GM19452 (cell line): ENCODE measurements at regions not wholly inside any gene's neighbourhood (a gene's known extent, or its start where the extent isn't known, plus 50 kb on each side); places are given as distances from the start of the nearest gene placed in this dataset.
"Not testable (repeated sequence)": the region's sequence is repeated elsewhere in the genome, so short reads cannot be mapped to it uniquely, and the experiment has no call there.

Experiments used
- ATAC-seq: cut with Tn5 transposase; IDR thresholded peaks from one replicate; pipeline ENCODE4 v1.9.1; 2021; ENCODE audit not compliant: unreplicated experiment

- ATAC-seq = no peak
Measured at GRCh38 chr7:42573881-42574672, 337.1 kb upstream of the GLI3 start.

DNA sequence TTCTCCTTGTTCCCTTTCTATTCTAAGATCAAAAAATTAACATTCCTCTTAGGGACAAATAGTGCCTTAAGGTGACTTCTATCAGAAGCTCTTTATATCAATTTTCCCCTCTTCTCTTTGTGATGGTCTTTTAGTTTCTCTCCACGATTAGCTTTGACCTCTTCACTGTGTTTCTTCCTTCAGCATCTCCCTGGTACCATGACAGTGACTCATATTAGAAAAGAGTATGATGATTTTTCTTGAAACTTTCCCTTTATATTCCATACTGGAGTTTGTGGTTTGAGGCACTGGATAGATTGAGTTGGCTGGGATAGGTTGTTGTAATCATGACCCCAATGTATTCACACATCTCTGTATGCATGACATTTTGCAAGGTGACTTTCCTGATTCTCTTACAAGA, 335.6 kb upstream of the GLI3 start:
- no peak for ATAC-seq

DNA sequence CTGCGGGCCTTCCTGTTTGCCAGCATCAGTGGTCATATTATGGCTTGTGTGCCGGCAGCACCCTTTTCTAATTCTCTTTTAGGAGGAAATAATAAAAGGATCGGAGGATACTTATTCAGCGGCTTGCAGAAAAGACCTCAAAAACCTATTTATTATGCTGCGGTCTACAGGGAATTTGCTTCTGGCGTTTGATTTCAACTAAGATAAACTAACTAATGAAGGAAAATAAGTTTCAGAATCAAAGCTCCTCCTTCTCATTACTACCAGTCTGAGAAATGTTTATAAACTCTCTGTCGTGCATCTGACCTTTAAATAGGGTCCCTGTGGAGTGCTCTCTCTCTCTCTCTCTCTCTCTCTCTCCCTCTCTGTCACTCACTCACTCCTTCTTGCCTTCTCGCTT, 335.0 kb upstream of the GLI3 start:
- no peak for ATAC-seq

GRCh38 chr7:42570944-42571343, 333.9 kb upstream of the GLI3 start:
- ATAC-seq = no peak

DNA sequence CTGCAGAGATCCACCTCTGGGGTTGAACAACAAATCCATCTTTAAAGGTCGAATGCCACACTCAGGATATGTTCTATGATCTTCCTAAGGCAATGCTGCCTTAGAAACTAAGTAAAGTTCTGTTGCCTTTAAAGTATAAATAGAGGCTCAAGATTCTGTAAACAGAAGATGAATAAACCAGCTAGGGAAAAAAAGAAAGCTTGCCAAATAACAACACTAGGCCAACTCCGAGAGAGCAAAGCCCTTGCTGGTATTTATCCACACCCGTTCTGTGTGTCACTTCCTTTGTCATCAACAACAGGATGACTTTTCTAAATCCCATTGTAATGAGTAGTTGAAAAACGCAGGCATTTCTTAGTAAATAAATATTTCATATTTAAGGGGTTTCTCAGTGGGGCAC, 330.0 kb upstream of the GLI3 start:
- no peak for ATAC-seq

GRCh38 chr7:42561797-42562196, 324.8 kb upstream of the GLI3 start:
- ATAC-seq = no peak

DNA sequence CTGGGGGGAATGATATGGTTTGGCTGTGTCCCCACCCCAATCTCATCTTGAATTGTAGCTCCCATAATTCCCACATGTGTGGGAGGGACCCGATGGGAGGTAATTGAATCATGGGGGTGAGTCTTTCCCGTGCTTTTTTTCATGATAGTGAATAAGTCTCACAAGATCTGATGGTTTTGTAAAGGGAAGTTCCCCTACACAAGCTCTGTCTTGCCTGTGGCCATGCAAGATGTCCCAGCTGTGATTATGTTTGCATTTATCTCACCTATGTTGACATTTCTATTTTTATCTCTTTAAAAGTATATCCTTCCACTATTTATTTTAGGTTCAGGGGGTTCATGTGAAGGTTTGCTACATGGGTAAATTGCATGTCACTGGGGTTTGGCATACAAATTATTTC, 323.9 kb upstream of the GLI3 start:
- no peak for ATAC-seq

- ATAC-seq = not testable (repeated sequence)
Measured at GRCh38 chr7:42554932-42555331, 317.9 kb upstream of the GLI3 start.

DNA sequence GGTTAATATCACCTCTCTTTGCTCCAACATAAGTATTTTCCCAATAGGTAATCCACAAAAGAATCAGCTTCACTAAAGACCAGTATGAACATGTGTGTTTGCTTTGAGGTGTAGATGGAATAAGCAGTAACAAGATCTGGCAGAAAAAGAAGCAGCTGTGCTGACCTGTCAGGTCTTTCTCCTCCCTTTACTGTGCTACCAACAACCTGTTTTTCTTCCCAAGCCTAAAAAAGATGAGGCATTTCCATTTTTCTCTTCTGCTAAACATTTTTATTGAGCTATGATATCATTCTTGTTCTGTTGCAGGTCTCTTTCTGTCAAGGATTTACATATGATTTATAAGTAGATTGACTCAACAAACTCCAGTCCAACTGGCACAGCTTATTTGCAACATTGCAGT, 315.2 kb upstream of the GLI3 start:
- no peak for ATAC-seq

- ATAC-seq = no peak
Measured at GRCh38 chr7:42550706-42551470, 313.9 kb upstream of the GLI3 start.

DNA sequence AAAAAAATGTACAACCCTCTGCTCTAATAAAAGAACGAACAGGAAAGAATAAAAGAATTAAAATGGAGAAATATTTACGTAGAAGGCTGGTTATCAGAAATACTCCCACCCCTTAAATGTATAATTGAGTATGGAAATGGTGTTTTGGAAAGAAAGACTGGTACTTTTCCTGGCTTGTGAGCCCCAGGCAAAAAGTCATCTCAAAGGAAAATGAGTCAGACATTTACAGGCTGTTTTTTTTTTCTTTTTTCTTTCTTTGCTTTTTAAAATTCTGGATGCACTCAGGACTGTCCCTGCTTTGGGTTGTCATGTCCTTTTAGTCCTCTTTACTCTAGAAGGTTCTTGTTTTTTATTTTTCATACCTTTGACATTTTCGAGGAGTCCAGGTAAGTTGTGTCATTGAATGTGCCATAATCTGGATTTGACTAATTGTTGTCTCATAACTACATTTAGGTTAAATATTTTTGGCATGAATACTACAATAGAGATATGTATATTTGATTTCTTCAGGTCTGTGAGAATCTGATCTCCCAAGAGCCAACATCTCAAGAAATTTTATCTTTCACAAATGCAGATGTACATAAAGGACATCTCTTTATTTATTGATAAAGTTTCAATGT, 313.0 kb upstream of the GLI3 start:
- ATAC-seq = no peak

GRCh38 chr7:42548816-42549611, 312.0 kb upstream of the GLI3 start:
- no peak for ATAC-seq

DNA sequence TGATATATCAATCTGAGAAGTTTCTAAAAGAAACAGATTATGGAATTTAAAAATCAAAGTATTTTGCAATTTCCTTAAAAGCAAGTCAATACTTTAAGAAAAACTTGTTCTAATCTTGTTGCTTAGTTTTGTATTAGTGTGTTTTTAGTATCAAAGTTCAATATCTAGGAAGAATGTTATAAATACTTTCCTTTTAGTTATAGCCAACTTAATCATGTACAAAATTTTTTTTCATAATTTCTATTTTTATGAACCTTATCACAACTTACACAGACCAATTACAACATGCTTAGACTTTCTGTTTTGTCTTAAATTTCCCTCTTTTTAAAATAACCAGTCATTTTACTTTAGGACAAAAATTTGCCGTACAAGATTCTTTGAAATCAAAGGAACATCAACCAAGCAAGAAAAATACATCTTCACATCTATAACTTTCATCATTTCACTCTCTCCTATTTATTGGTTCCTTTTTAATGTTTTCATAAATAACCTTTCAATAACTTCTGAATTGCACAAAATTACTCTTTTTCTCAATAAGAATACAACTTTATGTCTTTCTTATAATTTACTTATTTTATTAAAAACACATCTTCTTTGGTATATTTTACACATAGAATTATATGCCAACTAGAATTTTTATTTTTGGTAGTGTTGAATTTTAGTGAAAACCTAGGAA, 308.2 kb upstream of the GLI3 start:
- ATAC-seq = no peak

- no peak for ATAC-seq
Measured at GRCh38 chr7:42543953-42544352, 306.9 kb upstream of the GLI3 start.

GRCh38 chr7:42542446-42542845, 305.4 kb upstream of the GLI3 start:
- not testable (repeated sequence) for ATAC-seq

- ATAC-seq = no peak
Measured at GRCh38 chr7:42534441-42534840, 297.4 kb upstream of the GLI3 start.

DNA sequence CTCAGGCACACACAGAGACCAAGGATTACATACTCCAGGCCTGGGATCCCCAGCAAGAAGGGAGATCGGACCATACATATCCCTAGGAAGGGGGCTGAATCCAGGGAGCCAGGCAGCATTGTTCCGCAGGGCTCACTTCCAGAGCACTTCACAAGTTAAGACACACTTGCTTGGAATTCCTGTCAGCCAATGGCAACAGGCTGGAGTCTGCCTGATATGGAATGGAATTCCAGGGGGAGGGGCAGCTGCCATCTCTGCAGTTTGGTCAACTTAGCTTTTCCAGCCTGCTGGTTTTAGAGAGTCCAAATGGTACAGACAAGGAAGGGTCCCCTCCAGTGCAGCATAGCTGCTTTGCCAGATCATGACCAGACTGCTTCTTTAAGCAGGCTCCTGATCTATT, 290.0 kb upstream of the GLI3 start:
- no peak for ATAC-seq

DNA sequence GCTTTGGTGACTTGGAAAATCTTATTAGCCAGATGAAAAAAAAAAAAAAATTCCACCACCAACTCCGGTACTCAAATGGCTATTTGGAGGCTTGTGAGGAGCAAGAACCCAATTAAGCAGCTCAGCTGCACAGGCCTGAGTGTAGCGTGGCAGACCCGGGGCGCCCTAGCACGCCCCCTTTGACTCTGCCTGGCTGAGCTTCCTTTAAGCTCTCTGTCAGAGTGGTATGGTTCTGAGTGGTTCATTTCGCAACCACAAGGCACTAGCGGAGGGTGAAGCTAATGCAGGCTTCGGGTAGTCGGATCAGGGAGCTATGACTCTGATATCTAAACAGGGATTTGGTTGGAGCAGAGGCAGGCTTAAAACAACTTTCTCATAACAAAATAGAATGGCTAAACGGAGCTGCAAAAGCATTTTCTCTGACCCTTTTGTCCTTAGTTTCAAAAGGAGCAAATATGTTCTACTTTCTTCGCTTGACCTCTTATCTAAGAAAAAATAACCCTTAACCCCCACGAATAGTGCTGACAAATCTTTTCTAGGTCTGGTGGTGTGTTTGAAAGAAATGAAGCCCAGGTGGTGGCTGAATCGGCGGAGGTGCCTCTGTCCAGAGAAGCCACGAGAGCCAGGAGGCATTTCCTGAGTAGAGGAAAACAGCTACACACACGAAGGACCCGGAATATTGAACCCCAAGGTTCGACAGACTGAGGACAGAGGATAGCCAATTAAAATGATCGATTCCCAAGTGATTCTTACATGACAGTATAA, 285.4 kb upstream of the GLI3 start:
- ATAC-seq = no peak

GRCh38 chr7:42511027-42511426, 274.0 kb upstream of the GLI3 start:
- no peak for ATAC-seq

DNA sequence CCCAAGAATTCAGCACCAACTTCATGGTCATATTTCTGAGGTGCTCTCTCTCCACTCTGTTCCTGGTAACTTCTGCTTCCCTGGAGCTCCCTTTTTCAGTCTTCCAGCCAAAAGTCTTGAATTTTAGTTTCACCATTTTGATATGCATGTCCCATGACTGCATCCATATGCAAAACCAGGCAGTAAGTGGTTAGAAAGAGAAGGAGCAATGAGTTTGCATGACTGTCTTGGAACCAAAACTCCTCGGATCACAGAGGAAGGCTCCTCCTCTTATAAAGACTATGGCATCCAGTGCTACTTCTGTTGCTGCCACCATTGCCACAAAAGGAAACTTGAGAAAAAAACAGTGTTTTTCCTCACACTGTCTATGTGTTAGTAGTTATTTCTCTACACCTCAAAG, 269.1 kb upstream of the GLI3 start:
- ATAC-seq = no peak
